Stomach (tissue), 8 donors: ENCODE measurements at regions not wholly inside any gene's neighbourhood (a gene's known extent, or its start where the extent isn't known, plus 50 kb on each side); places are given as distances from the start of the nearest gene placed in this dataset.
A peak's percentile ranks its signal among the peaks of the same experiment; 100 is the strongest.

Experiments used
- DNase-seq, 2 donors: peaks; one replicate each; pipeline versions ENCODE4 v3.0.0 to v3.0.0-alpha.2; 2013 to 2019
- H3K27ac ChIP-seq, 5 donors: fragments of 200-600 bp in 4 of 5; sonication (generic) in 4 of 5; one replicate each; pipeline ENCODE4 v1.5.1; 2013 to 2019; ENCODE audit warnings: mild to moderate bottlenecking in 1 of 5, moderate library complexity in 1 of 5
- H3K27me3 ChIP-seq, 3 donors: fragments of 200-600 bp; sonication (generic); one replicate each; pipeline ENCODE4 v1.5.1; 2017 to 2019; ENCODE audit warnings: mixed run types in 1 of 3
- H3K36me3 ChIP-seq, 4 donors: fragments of 200-600 bp; sonication (generic); 1 replicate in 3 of 4; 2 replicates in 1 of 4; pipeline ENCODE4 v1.5.1; 2016 to 2019
- H3K4me1 ChIP-seq, 4 donors: fragments of 200-600 bp; sonication (generic); one replicate each; pipeline ENCODE4 v1.5.1; 2016 to 2019
- H3K4me3 ChIP-seq, 4 donors: fragments of 200-600 bp; sonication (generic) in 3 of 4; one replicate each; pipeline ENCODE4 v1.5.1; 2016 to 2019; ENCODE audit warnings: mild to moderate bottlenecking in 1 of 4
- H3K9me3 ChIP-seq, 4 donors: fragments of 200-600 bp; sonication (generic); one replicate each; pipeline ENCODE4 v1.5.1; 2016 to 2019
- EP300 ChIP-seq: sonication (generic); formaldehyde crosslinking; IDR thresholded peaks from one replicate; pipeline ENCODE4 v1.6.1; 2017; ENCODE audit warnings: antibody characterized with exemption
- POLR2A ChIP-seq, 4 donors: fragments of 450-650 bp; IDR thresholded peaks; one replicate each; pipeline ENCODE4 v1.6.1; 2016; ENCODE audit warnings: antibody characterized with exemption in 4 of 4, control low read depth in 2 of 4, mild to moderate bottlenecking in 1 of 4, moderate library complexity in 1 of 4
- POLR2AphosphoS5 ChIP-seq, 3 donors: sonication (generic); formaldehyde crosslinking; IDR thresholded peaks; one replicate each; pipeline ENCODE4 v1.6.1; 2016; ENCODE audit warnings: antibody characterized with exemption in 3 of 3
- WGBS, 5 donors: extraction: QIAGEN DNeasy Blood & Tissue Kit in 3 of 5; methylation state at CpG; one replicate each; pipeline versions ENCODE4 v1.1.5 to v1.1.7; 2013 to 2018; 5-methylcytosine and 5-hydroxymethylcytosine counted together
- intact Hi-C: fragments of 100-400 bp; cut with DNase I; formaldehyde crosslinking; loops from one replicate; pipeline ENCODE4 v1.15.1; 2023; ENCODE audit warnings: low total_unique reads
- TF ChIP-seq, protein P1 (sequence below), 7 experiments: fragments of 450-650 bp in 4 of 7; fragments of 200-600 bp in 3 of 7; sonication (generic) in 3 of 7; IDR thresholded peaks; one replicate each; pipeline ENCODE4 v1.5.1; 2016 to 2019; ENCODE audit warnings: antibody characterized with exemption in 7 of 7, control low read depth in 2 of 7, mild to moderate bottlenecking in 1 of 7
- donor health status: healthy with polysubstance abuse.
- donor health status: Bipolar disorder and iron deficiency.
- donor health status: healthy.

- Histone ChIP-seq H3K4me1 (peaks cover 0 to 6% (median 3%) of the 10 kb centered on the region in 4 donors), H3K9me3 (no peaks in the 10 kb centered on the region), H3K4me3 (no peak overlapping the region), H3K27ac (no peak overlapping the region), H3K27me3 (no peaks in the 10 kb centered on the region), H3K36me3 (no peaks in the 10 kb centered on the region)
- TF ChIP-seq POLR2AphosphoS5 (IDR thresholded peaks at IDR 0.05): no peak
- TF ChIP-seq EP300: no peak
- TF ChIP-seq POLR2A (IDR thresholded peaks at IDR 0.05): no peak
- TF ChIP-seq, protein P1, sequence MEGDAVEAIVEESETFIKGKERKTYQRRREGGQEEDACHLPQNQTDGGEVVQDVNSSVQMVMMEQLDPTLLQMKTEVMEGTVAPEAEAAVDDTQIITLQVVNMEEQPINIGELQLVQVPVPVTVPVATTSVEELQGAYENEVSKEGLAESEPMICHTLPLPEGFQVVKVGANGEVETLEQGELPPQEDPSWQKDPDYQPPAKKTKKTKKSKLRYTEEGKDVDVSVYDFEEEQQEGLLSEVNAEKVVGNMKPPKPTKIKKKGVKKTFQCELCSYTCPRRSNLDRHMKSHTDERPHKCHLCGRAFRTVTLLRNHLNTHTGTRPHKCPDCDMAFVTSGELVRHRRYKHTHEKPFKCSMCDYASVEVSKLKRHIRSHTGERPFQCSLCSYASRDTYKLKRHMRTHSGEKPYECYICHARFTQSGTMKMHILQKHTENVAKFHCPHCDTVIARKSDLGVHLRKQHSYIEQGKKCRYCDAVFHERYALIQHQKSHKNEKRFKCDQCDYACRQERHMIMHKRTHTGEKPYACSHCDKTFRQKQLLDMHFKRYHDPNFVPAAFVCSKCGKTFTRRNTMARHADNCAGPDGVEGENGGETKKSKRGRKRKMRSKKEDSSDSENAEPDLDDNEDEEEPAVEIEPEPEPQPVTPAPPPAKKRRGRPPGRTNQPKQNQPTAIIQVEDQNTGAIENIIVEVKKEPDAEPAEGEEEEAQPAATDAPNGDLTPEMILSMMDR (IDR thresholded peaks at IDR 0.05): no peak
- peak in 1 of 2 donors; percentile 50 for DNase-seq
- WGBS, 5 donors: 27 to 39% (median 35%) methylated on average over 4 of the region's 4 CpGs
- intact Hi-C loops: no loop called here
Measured at GRCh38 chr10:65341323-65341925, 1584.4 kb upstream of the LRRTM3 start.

DNA sequence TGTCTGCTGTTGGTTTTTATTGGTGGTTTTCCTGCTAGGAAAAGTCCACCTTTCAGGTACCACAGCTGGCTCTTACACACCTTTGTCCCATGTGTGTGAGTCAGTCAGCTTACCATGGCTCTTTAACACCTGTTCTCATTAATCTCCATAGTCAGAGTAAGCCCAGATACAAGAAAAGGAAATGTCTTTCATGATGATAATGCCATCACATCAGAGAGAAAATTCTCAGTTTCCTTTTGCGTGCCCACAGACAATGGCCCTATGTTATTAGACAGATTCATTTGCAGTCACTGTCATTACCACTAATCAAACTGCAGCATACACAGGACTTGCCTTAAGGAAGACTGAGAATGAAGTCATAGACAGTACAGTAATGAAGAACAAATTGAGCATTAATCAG, 1583.6 kb upstream of the LRRTM3 start:
- no peak for DNase-seq
- peaks cover 0 to 8% (median 3%) of the 10 kb centered on the region in 4 donors for H3K4me1 ChIP-seq
- 72 to 80% (median 75%) methylated on average over 1 of the region's 1 CpG for WGBS, 5 donors
- no peak overlapping the region for H3K4me3 ChIP-seq
- H3K27me3 ChIP-seq: no peaks in the 10 kb centered on the region
- H3K9me3 ChIP-seq: no peaks in the 10 kb centered on the region
- intact Hi-C loops: no loop called here
- TF ChIP-seq EP300 (no peak), POLR2A (IDR thresholded peaks at IDR 0.05) (no peak), POLR2AphosphoS5 (IDR thresholded peaks at IDR 0.05) (no peak)
- TF ChIP-seq, protein P1 (IDR thresholded peaks at IDR 0.05): no peak
- no peak overlapping the region for H3K27ac ChIP-seq
- no peaks in the 10 kb centered on the region for H3K36me3 ChIP-seq

DNA sequence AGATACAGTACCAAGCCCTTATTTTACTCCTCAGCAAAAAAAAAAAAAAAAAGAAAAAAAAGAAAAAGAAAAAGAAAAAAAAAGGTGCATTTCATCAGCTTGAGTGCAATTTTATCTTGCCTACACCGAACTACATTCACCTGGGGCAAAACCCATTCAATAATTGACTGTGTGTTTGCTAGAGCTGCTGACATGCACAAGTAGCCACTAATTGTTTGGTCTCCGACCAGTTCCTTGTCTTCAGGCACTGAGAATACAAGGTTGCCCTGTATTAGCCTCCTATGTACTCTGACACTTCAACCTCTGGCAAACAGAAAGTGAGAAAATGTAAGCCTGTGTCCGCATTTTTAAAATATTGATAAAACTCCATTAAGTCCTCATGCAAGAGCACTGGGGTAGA, 1579.4 kb upstream of the LRRTM3 start:
- H3K4me1 ChIP-seq: peaks cover 0 to 8% (median 2%) of the 10 kb centered on the region in 4 donors
- H3K36me3 ChIP-seq: no peaks in the 10 kb centered on the region
- no peaks in the 10 kb centered on the region for H3K27me3 ChIP-seq
- intact Hi-C loops: no loop called here
- WGBS, 5 donors: 25 to 44% (median 37%) methylated on average over 3 of the region's 3 CpGs
- no peak overlapping the region for H3K27ac ChIP-seq
- DNase-seq: peak in 1 of 2 donors; percentile 27
- H3K4me3 ChIP-seq: no peak overlapping the region
- no peak for TF ChIP-seq POLR2A (IDR thresholded peaks at IDR 0.05)
- TF ChIP-seq POLR2AphosphoS5 (IDR thresholded peaks at IDR 0.05): no peak
- no peak for TF ChIP-seq EP300
- TF ChIP-seq, protein P1 (IDR thresholded peaks at IDR 0.05): no peak
- H3K9me3 ChIP-seq: no peaks in the 10 kb centered on the region

GRCh38 chr10:65348637-65349036, 1577.2 kb upstream of the LRRTM3 start:
- Histone ChIP-seq H3K27me3 (no peaks in the 10 kb centered on the region), H3K4me3 (no peak overlapping the region), H3K4me1 (peaks cover 0 to 8% (median 0%) of the 10 kb centered on the region in 4 donors), H3K36me3 (no peaks in the 10 kb centered on the region), H3K9me3 (no peaks in the 10 kb centered on the region), H3K27ac (no peak overlapping the region)
- TF ChIP-seq POLR2AphosphoS5 (IDR thresholded peaks at IDR 0.05) (no peak), EP300 (no peak), POLR2A (IDR thresholded peaks at IDR 0.05) (no peak)
- TF ChIP-seq, protein P1 (IDR thresholded peaks at IDR 0.05): no peak
- DNase-seq: no peak
- intact Hi-C loops: no loop called here
- 72 to 89% (median 85%) methylated on average over 8 of the region's 8 CpGs for WGBS, 5 donors
